GM21529 (cell line): ENCODE measurements at regions not wholly inside any gene's neighbourhood (a gene's known extent, or its start where the extent isn't known, plus 50 kb on each side); places are given as distances from the start of the nearest gene placed in this dataset.

ENCODE experiments used
- ATAC-seq: cut with Tn5 transposase; IDR thresholded peaks from one replicate; pipeline ENCODE4 v1.9.1; 2021; ENCODE audit not compliant: unreplicated experiment

- no peak for ATAC-seq
These were observed 578.5 kb downstream of the EFNB2 start for GRCh38 chr13:105956921-105957320.

GRCh38 chr13:105952973-105953290, 582.5 kb downstream of the EFNB2 start:
- ATAC-seq: no peak

GRCh38 chr13:105952233-105952972, 583.1 kb downstream of the EFNB2 start:
- ATAC-seq: no peak

GRCh38 chr13:105948143-105948542, 587.3 kb downstream of the EFNB2 start:
- no peak for ATAC-seq

GRCh38 chr13:105940882-105941281, 594.6 kb downstream of the EFNB2 start:
- no peak for ATAC-seq

GRCh38 chr13:105937451-105937850, 598.0 kb downstream of the EFNB2 start:
- no peak for ATAC-seq

GRCh38 chr13:105936816-105937215, 598.6 kb downstream of the EFNB2 start:
- ATAC-seq: no peak

GRCh38 chr13:105929505-105929904, 606.0 kb downstream of the EFNB2 start:
- no peak for ATAC-seq

- ATAC-seq: no peak
These were observed 606.6 kb downstream of the EFNB2 start for GRCh38 chr13:105928901-105929300.

- ATAC-seq: no peak
These were observed 607.4 kb downstream of the EFNB2 start for GRCh38 chr13:105928048-105928447.

GRCh38 chr13:105925496-105925895, 610.0 kb downstream of the EFNB2 start:
- no peak for ATAC-seq

- no peak for ATAC-seq
These were observed 613.8 kb downstream of the EFNB2 start for GRCh38 chr13:105921711-105922110.

GRCh38 chr13:105920370-105920769, 615.1 kb downstream of the EFNB2 start:
- ATAC-seq: no peak

- ATAC-seq: no peak
These were observed 616.4 kb downstream of the EFNB2 start for GRCh38 chr13:105918842-105919741.

- ATAC-seq: no peak
These were observed 620.2 kb downstream of the EFNB2 start for GRCh38 chr13:105915146-105915850.

- ATAC-seq: no peak
These were observed 621.0 kb downstream of the EFNB2 start for GRCh38 chr13:105914291-105915036.

- no peak for ATAC-seq
These were observed 626.9 kb downstream of the EFNB2 start for GRCh38 chr13:105908586-105908985.

- no peak for ATAC-seq
These were observed 628.0 kb downstream of the EFNB2 start for GRCh38 chr13:105907319-105908019.

GRCh38 chr13:105906746-105907145, 628.7 kb downstream of the EFNB2 start:
- ATAC-seq: no peak

GRCh38 chr13:105904034-105904742, 631.3 kb downstream of the EFNB2 start:
- ATAC-seq: no peak
